ENCODE measurements at regions not wholly inside any gene's neighbourhood (a gene's known extent, or its start where the extent isn't known, plus 50 kb on each side); places are given as distances from the start of the nearest gene placed in this dataset.

DNA sequence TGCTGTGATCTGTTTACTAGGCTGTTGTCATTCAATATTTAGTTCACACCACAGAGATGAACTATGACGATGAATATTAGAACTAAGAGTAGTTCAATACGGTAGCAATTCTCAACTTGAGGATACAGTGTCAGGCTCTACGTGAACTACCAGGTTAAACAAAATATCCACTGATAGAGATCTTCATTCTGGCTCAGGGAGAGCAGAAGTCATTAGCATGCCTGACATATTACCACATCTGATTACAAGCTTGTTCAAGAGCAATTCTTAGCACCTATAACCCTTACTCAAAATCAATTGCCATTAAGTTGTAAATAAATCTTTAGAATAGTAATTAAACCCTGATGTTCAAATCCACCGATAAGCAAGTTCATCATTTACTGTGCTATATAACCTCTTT, 207.2 kb downstream of the CHRM3 start:
- TF ChIP-seq POLR2AphosphoS5 (IDR thresholded peaks at IDR 0.05; ENCODE audit: borderline replicate concordance, low read depth, low read length), result no peak
- TF ChIP-seq EZH2 (IDR thresholded peaks at IDR 0.05), result no peak
- TF ChIP-seq FOXP2 (optimal IDR thresholded peaks at IDR 0.05; ENCODE audit: control extremely low read depth, extremely low read length, insufficient read depth), result no peak

Data from SK-N-MC (cell line).